Dendritic cell treated with granulocyte-macrophage colony-stimulating factor and Interleukin-4, amounts not matched to agents 40 ng/mL and 50 ng/mL, for 4 days (primary cell): ENCODE measurements at regions not wholly inside any gene's neighbourhood (a gene's known extent, or its start where the extent isn't known, plus 50 kb on each side); places are given as distances from the start of the nearest gene placed in this dataset.
"Not testable (repeated sequence)": the region's sequence is repeated elsewhere in the genome, so short reads cannot be mapped to it uniquely, and the experiment has no call there.

Experiments
- H3K27ac Mint-ChIP-seq: one replicate; pipeline ENCODE4 v1.8.0; 2022; ENCODE audit warnings: mild to moderate bottlenecking, mixed read lengths
- H3K27me3 Mint-ChIP-seq: one replicate; pipeline ENCODE4 v1.8.0; 2022; ENCODE audit warnings: mild to moderate bottlenecking, mixed read lengths
- H3K36me3 Mint-ChIP-seq: one replicate; pipeline ENCODE4 v1.8.0; 2022; ENCODE audit warnings: low read depth, mixed read lengths
- H3K4me1 Mint-ChIP-seq: one replicate; pipeline ENCODE4 v1.8.0; 2022; ENCODE audit warnings: low read depth, mixed read lengths
- H3K4me3 Mint-ChIP-seq: one replicate; pipeline ENCODE4 v1.8.0; 2022; ENCODE audit warnings: mild to moderate bottlenecking, moderate library complexity, mixed read lengths
- H3K9me3 Mint-ChIP-seq: one replicate; pipeline ENCODE4 v1.8.0; 2022; ENCODE audit warnings: mixed read lengths
- intact Hi-C: fragments of 100-400 bp; cut with micrococcal nuclease; formaldehyde crosslinking; loops from one replicate; pipeline ENCODE4 v1.15.0; 2022

GRCh38 chr1:182175361-182175931, 113.9 kb upstream of the ZNF648 start:
- Mint-ChIP-seq H3K9me3 (no peaks in the 10 kb centered on the region), H3K27me3 (no peaks in the 10 kb centered on the region), H3K4me1 (peaks cover 35% of the 10 kb centered on the region), H3K4me3 (no peak overlapping the region), H3K36me3 (no peaks in the 10 kb centered on the region), H3K27ac (peak overlapping the region; percentile 51)
- intact Hi-C loops, result no loop called here

- Mint-ChIP-seq H3K9me3 (no peaks in the 10 kb centered on the region), H3K4me3 (no peak overlapping the region), H3K36me3 (no peaks in the 10 kb centered on the region), H3K27me3 (no peaks in the 10 kb centered on the region), H3K4me1 (peaks cover 41% of the 10 kb centered on the region), H3K27ac (peak overlapping the region; percentile 46)
- intact Hi-C loops, result no loop called here
These were observed 113.0 kb upstream of the ZNF648 start for GRCh38 chr1:182174513-182174855.

- Mint-ChIP-seq H3K36me3 (no peaks in the 10 kb centered on the region), H3K27ac (peak overlapping the region; percentile 46), H3K4me3 (no peak overlapping the region), H3K27me3 (no peaks in the 10 kb centered on the region), H3K4me1 (peaks cover 46% of the 10 kb centered on the region), H3K9me3 (no peaks in the 10 kb centered on the region)
- intact Hi-C loops, result no loop called here
These were observed 112.4 kb upstream of the ZNF648 start for GRCh38 chr1:182173808-182174512.

- Mint-ChIP-seq H3K9me3 (no peaks in the 10 kb centered on the region), H3K27ac (no peak overlapping the region), H3K36me3 (no peaks in the 10 kb centered on the region), H3K4me3 (no peak overlapping the region), H3K4me1 (peaks cover 49% of the 10 kb centered on the region), H3K27me3 (no peaks in the 10 kb centered on the region)
- intact Hi-C loops, result no loop called here
These were observed 111.2 kb upstream of the ZNF648 start for GRCh38 chr1:182172699-182173098.

- Mint-ChIP-seq H3K27ac (peak overlapping the region; percentile 94), H3K4me1 (peaks cover 44% of the 10 kb centered on the region), H3K4me3 (peak overlapping the region; percentile 25), H3K9me3 (no peaks in the 10 kb centered on the region), H3K36me3 (no peaks in the 10 kb centered on the region), H3K27me3 (no peaks in the 10 kb centered on the region)
- intact Hi-C loops, result loop anchor here (2.0 kb wide), 1 partner anchor 26 kb away; no protein-coding TSS in a partner anchor
These were observed 109.5 kb upstream of the ZNF648 start for GRCh38 chr1:182170891-182171461.

DNA sequence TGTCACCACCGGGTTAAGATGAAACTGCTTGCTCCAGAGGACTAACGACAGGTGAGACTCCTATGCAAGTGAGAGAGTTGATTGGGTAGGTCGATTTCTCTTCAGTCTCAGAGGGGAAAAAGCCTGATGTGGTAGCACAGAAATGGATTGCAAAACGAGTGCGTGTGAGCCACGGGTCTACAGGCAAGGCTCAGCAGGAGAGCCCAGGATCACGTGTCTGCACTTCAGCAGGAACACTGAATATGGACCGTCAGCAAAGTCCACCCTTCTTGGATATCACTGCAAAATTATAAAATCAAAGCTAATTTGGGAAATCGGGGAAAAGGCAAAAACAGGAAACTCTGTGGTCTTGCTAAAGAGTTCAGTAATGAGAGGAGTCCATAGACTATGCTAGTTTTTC, 107.7 kb upstream of the ZNF648 start:
- intact Hi-C loops, result loop anchor here (2.0 kb wide), 1 partner anchor 16 kb away; no protein-coding TSS in a partner anchor
- no peaks in the 10 kb centered on the region for H3K9me3 Mint-ChIP-seq
- peak overlapping the region; percentile 94 for H3K27ac Mint-ChIP-seq
- no peaks in the 10 kb centered on the region for H3K36me3 Mint-ChIP-seq
- peaks cover 37% of the 10 kb centered on the region for H3K4me1 Mint-ChIP-seq
- H3K4me3 Mint-ChIP-seq, result peak overlapping the region; percentile 9
- no peaks in the 10 kb centered on the region for H3K27me3 Mint-ChIP-seq

DNA sequence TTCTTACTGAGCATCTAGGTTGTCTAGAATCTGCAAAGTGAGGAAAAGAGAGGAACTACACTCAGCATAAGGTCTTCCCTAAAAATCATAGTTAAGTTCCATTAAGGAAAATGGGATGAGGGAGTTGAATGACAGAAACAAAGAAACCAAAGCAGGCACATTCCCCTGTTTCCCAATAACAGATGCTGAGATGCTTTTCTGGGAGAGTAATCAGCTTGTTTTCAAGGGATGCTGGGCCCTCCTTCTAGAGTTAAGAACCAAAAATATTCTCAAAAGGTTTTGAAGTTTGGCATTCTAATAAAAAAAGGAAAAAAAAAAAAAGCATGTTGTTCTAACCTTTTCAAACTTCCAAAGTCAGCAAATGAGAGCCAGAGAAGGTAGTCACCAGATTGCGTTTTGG, 105.2 kb upstream of the ZNF648 start:
- no peaks in the 10 kb centered on the region for H3K27me3 Mint-ChIP-seq
- H3K4me1 Mint-ChIP-seq, result peaks cover 45% of the 10 kb centered on the region
- H3K36me3 Mint-ChIP-seq, result no peaks in the 10 kb centered on the region
- no peak overlapping the region for H3K4me3 Mint-ChIP-seq
- intact Hi-C loops, result no loop called here
- H3K9me3 Mint-ChIP-seq, result no peaks in the 10 kb centered on the region
- H3K27ac Mint-ChIP-seq, result no peak overlapping the region

DNA sequence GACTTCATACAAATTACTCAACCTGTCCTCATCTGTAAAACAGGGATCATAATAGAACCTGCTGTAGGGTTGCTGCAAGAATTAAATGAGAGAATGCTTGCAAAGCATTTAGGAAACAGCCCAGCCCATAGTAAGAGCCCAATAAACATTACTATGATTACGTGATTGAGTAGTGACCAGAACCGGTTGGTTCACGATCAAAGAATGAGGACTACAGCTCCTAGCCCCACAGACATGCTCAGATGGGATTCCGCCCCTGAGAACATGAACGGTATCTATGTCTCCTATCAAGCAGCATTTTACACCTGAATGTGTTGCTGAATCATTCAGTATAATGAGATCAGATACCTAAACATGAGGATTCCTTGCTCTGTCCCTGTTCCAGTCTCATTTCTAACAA, 104.8 kb upstream of the ZNF648 start:
- Mint-ChIP-seq H3K9me3 (no peaks in the 10 kb centered on the region), H3K27ac (no peak overlapping the region), H3K36me3 (no peaks in the 10 kb centered on the region), H3K4me1 (peaks cover 45% of the 10 kb centered on the region), H3K4me3 (no peak overlapping the region), H3K27me3 (no peaks in the 10 kb centered on the region)
- intact Hi-C loops, result no loop called here

DNA sequence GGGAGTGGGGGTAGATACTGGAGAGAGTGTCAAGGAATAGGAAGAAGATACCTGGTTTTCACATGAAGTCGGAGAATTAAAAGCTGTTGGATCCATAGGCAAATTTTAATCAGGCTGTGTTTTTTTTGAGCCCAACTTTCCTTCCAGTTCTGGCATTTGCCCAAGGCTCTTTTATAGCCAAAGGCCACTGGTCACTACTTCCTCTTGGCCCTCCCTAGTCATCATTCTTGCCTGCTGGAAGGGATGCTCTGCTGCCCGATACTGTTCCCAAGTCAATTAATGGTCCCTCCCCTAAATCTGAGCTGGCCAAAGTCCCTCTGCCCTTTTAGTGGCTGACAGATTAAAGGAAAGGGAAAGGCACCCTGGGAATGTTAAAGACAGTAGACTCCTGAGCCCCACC, 102.8 kb upstream of the ZNF648 start:
- no peaks in the 10 kb centered on the region for H3K9me3 Mint-ChIP-seq
- intact Hi-C loops, result no loop called here
- H3K4me3 Mint-ChIP-seq, result no peak overlapping the region
- no peaks in the 10 kb centered on the region for H3K36me3 Mint-ChIP-seq
- peaks cover 32% of the 10 kb centered on the region for H3K4me1 Mint-ChIP-seq
- peak overlapping the region; percentile 53 for H3K27ac Mint-ChIP-seq
- no peaks in the 10 kb centered on the region for H3K27me3 Mint-ChIP-seq

- H3K9me3 Mint-ChIP-seq, result no peaks in the 10 kb centered on the region
- peak overlapping the region; percentile 53 for H3K27ac Mint-ChIP-seq
- no peaks in the 10 kb centered on the region for H3K36me3 Mint-ChIP-seq
- H3K4me3 Mint-ChIP-seq, result no peak overlapping the region
- peaks cover 28% of the 10 kb centered on the region for H3K4me1 Mint-ChIP-seq
- H3K27me3 Mint-ChIP-seq, result no peaks in the 10 kb centered on the region
- intact Hi-C loops, result no loop called here
These were observed 102.3 kb upstream of the ZNF648 start for GRCh38 chr1:182163821-182164223.

- intact Hi-C loops, result no loop called here
- no peak overlapping the region for H3K4me3 Mint-ChIP-seq
- H3K4me1 Mint-ChIP-seq, result peaks cover 30% of the 10 kb centered on the region
- no peaks in the 10 kb centered on the region for H3K36me3 Mint-ChIP-seq
- no peaks in the 10 kb centered on the region for H3K27me3 Mint-ChIP-seq
- peaks cover 17% of the 10 kb centered on the region for H3K9me3 Mint-ChIP-seq
- no peak overlapping the region for H3K27ac Mint-ChIP-seq
These were observed 97.9 kb upstream of the ZNF648 start for GRCh38 chr1:182159443-182159842.

DNA sequence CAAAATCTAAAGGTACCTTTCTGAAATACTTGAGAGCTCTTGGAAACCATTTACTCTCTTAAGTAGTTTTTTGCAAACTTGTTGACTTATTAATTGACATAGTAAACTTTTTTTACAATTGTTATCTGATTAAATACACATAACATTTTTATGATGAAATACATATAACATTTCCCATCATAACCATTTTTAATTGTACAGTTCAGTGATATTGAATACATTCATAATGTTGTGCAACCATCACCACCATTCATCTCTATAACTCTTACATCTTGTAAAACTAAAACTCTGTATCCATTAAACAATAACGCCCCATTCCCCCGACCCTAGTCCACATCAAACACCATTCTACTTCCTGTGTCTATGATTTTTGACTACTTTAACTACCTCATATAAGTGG, 95.7 kb upstream of the ZNF648 start:
- Mint-ChIP-seq H3K27ac (no peak overlapping the region), H3K27me3 (no peaks in the 10 kb centered on the region), H3K4me1 (peaks cover 31% of the 10 kb centered on the region), H3K36me3 (no peaks in the 10 kb centered on the region), H3K4me3 (no peak overlapping the region), H3K9me3 (peaks cover 17% of the 10 kb centered on the region)
- intact Hi-C loops, result no loop called here

DNA sequence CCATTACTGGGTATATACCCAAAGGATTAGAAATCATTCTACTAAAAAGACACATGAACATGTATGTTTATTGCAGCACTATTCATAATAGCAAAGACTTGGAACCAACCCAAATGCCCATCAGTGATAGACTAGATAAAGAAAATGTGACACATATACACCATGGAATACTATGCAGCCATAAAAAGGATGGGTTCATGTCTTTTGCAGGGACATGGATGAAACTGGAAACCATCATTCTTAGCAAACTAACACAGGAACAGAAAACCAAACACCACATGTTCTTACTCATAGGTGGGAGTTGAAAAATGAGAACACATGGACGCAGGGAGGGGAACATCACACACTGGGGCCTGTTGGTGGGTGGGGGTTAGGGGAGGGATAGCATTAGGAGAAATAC, 92.9 kb upstream of the ZNF648 start:
- intact Hi-C loops, H3K27me3 Mint-ChIP-seq, H3K36me3 Mint-ChIP-seq, H3K4me3 Mint-ChIP-seq: not testable (repeated sequence)
- peak overlapping the region; percentile 84 for H3K27ac Mint-ChIP-seq
- peaks cover 17% of the 10 kb centered on the region for H3K9me3 Mint-ChIP-seq
- peaks cover 42% of the 10 kb centered on the region for H3K4me1 Mint-ChIP-seq

DNA sequence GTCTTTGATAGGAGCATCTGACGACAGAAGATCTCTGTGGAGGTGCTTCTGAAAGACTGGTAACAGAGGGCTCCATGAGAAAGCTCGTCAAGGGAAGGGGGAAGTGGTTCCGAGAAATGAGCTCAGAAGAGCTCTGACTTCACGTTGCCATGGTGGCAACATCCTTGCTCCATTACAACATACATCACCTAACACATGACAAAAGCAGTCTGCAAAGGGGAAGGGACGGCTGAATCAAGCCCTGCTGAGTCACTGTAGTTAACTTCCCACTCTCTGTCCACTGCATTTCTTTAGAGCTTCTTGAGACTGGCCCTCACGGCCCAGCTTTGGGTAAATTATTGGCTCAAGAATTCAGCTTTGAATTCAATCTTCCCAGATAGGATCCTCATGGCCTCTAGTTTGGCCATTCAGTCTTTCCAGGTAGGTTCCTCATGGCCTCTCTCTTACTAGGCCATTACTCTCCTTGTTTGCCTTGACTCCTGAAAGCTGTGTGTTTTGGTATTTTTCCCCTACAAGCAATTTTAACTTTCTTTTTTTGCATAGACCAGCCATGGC, 88.0 kb upstream of the ZNF648 start:
- no peaks in the 10 kb centered on the region for H3K36me3 Mint-ChIP-seq
- H3K27me3 Mint-ChIP-seq, result no peaks in the 10 kb centered on the region
- H3K9me3 Mint-ChIP-seq, result no peaks in the 10 kb centered on the region
- peak overlapping the region; percentile 98 for H3K27ac Mint-ChIP-seq
- peak overlapping the region; percentile 52 for H3K4me3 Mint-ChIP-seq
- intact Hi-C loops, result no loop called here
- H3K4me1 Mint-ChIP-seq, result peaks cover 70% of the 10 kb centered on the region
